Heart right ventricle (tissue), 16 donors: ENCODE measurements at regions not wholly inside any gene's neighbourhood (a gene's known extent, or its start where the extent isn't known, plus 50 kb on each side); places are given as distances from the start of the nearest gene placed in this dataset.

Experiments
- ATAC-seq, 8 donors: fragments of 200-7000 bp; cut with Tn5 transposase; one replicate each; pipeline ENCODE4 v1.9.1; 2020; ENCODE audit warnings: mild to moderate bottlenecking in 8 of 8, moderate library complexity in 8 of 8, moderate number of reproducible peaks in 1 of 8
- DNase-seq, 2 donors: peaks; one replicate each; pipeline ENCODE4 v3.0.0-alpha.2; 2020
- H3K27ac ChIP-seq, 10 donors: fragments of 200-600 bp; sonication (generic) in 2 of 10; one replicate each; pipeline versions ENCODE4 v1.5.0 to v1.8.0; 2020 to 2022; ENCODE audit warnings: mild to moderate bottlenecking in 3 of 10
- H3K27me3 ChIP-seq, 7 donors: fragments of 200-600 bp; one replicate each; pipeline ENCODE4 v1.8.0; 2021 to 2022; ENCODE audit warnings: mild to moderate bottlenecking in 2 of 7
- H3K36me3 ChIP-seq, 9 donors: fragments of 200-600 bp; sonication (generic) in 1 of 9; one replicate each; pipeline versions ENCODE4 v1.5.0 to v1.8.0; 2020 to 2022; ENCODE audit warnings: mild to moderate bottlenecking in 2 of 9
- H3K4me1 ChIP-seq, 9 donors: fragments of 200-600 bp; sonication (generic) in 1 of 9; one replicate each; pipeline versions ENCODE4 v1.5.0 to v1.8.0; 2020 to 2022; ENCODE audit warnings: mild to moderate bottlenecking in 4 of 9
- H3K4me3 ChIP-seq, 10 donors: fragments of 200-600 bp; sonication (generic) in 2 of 10; one replicate each; pipeline versions ENCODE4 v1.5.0 to v1.8.0; 2020 to 2022; ENCODE audit warnings: mild to moderate bottlenecking in 7 of 10, moderate library complexity in 2 of 10
- H3K9me3 ChIP-seq, 11 donors: fragments of 200-600 bp in 10 of 11; sonication (generic) in 2 of 11; one replicate each; pipeline versions ENCODE4 v1.5.0 to v1.8.0; 2013 to 2022; ENCODE audit warnings: mild to moderate bottlenecking in 2 of 11, control low read depth in 1 of 11, moderate library complexity in 1 of 11
- CTCF ChIP-seq, 9 donors: fragments of 200-600 bp; sonication (generic) in 2 of 9; IDR thresholded peaks; one replicate each; pipeline versions ENCODE4 v1.5.0 to v1.8.0; 2021 to 2022; ENCODE audit warnings: antibody characterized with exemption in 9 of 9, mild to moderate bottlenecking in 5 of 9, moderate library complexity in 1 of 9
- WGBS, 2 donors: extraction: QIAGEN DNeasy Blood & Tissue Kit; methylation state at CpG; one replicate each; pipeline ENCODE4 v1.1.7; 2013; ENCODE audit warnings: inconsistent platforms in 1 of 2; 5-methylcytosine and 5-hydroxymethylcytosine counted together
- intact Hi-C, 10 donors: fragments of 100-400 bp; cut with DNase I; formaldehyde crosslinking; loops; one replicate each; pipeline versions ENCODE4 v1.11.1 to v1.14.2; 2022
- donor health status: Arrhythmogenic right ventricular cardiomyopathy.
- donor health status: ischemic (EF 13 %, LVEDD 7.1; RV severe dilation, severe dysfunction).
- donor health status: healthy with polysubstance abuse.
- donor health status: DM: no; HTN: yes; CAD: no.
- donor health status: DM: no; HTN: no; CAD: no.
- donor health status: ischemic (EF 25% LVEDD 6.9; RV normal size, moderate dysfunction).
- donor health status: ischemic (EF 25% LVEDD 5.7; RV mildly dilated, moderate dysfunction).
- donor health status: healthy.
- donor health status: DM: yes; HTN: yes; CAD: no.
- donor health status: Ischemic cardiomyopathy.
- donor health status: ischemic (EF 35%, LVEDD 5.7; RV mildly dilated, moderate dysfunction).
- donor health status: nonischemic (EF 11% LVEDD 7.7; RV severe dilation, severe dysfunction).
- donor health status: DM: yes; HTN: yes; CAD: no.
- donor health status: PGD.
- donor health status: ischemic (EF 29% LVEDD 5.4; RV normal size, mild dysfunction).
- donor health status: nonischemic (EF 23%, LVEDD 6.1; RV moderate dilation, normal function).

- Histone ChIP-seq H3K4me3 (no peak overlapping the region), H3K27me3 (no peaks in the 10 kb centered on the region), H3K27ac (no peak overlapping the region), H3K36me3 (no peaks in the 10 kb centered on the region), H3K4me1 (no peaks in the 10 kb centered on the region), H3K9me3 (peaks cover 0 to 5% (median 0%) of the 10 kb centered on the region in 11 donors)
- no peak for TF ChIP-seq CTCF (IDR thresholded peaks at IDR 0.05)
- WGBS, 2 donors = 69 to 73% methylated on average over 2 of the region's 2 CpGs
- no peak for DNase-seq
- ATAC-seq = no peak
- intact Hi-C loops = no loop called here
Measured at GRCh38 chr13:64066711-64067110, 2651.1 kb upstream of the PCDH20 start.

DNA sequence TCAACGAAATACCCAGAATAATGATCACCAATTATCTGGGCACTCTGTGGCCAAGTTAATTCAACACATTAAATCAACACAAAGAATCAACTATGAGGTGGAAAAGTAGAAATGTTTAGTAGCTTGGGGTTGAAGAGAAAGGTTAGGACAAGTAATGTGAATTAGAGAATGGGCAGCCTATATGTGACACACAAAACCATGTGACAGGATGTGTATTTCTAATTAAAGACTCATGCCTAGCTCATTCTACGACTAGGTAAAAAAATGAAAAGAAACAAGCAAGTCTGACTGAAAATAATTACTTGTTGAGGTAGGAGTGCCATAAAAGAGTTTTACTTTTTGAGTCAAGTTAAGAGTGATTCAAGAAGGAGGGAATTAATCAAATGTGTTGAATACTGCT, 2646.0 kb upstream of the PCDH20 start:
- Histone ChIP-seq H3K4me1 (no peaks in the 10 kb centered on the region), H3K27ac (no peak overlapping the region), H3K9me3 (peaks cover 0 to 6% (median 0%) of the 10 kb centered on the region in 11 donors), H3K4me3 (no peak overlapping the region), H3K27me3 (no peaks in the 10 kb centered on the region), H3K36me3 (no peaks in the 10 kb centered on the region)
- ATAC-seq (no peak), DNase-seq (no peak)
- 64 to 67% methylated on average over 2 of the region's 2 CpGs for WGBS, 2 donors
- TF ChIP-seq CTCF (IDR thresholded peaks at IDR 0.05) = no peak
- intact Hi-C loops = no loop called here

DNA sequence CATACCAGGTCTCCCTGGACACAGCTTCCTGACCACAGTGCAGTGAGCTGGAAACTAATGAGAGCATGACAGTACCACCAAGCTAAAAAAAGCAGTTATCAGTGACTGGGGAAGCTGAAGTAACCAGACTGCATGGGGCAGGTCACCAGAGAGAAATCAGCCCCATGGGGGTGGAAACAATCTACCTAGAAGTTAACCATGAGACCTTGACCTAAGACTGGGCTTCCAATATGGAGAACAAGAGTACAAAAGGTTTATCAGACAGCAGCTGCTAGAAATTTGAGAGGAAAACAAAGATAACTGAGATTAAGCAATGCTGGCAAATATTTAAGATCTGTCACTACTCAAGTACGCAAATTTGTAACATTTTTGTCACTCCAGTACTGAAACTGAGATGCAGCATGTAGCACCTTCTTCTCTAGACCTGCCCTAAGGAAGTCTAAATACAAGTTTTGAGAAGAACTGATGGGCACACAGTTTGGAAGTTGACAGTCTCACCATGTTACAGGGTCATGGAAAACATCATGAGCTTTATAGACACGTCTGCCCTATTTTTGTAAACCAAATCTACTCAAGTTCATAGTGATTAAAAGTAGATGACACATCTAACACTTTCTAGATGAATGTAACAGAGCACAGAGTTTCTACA, 2641.8 kb upstream of the PCDH20 start:
- no peak for DNase-seq
- TF ChIP-seq CTCF (IDR thresholded peaks at IDR 0.05) = no peak
- 59 to 62% methylated on average over 2 of the region's 2 CpGs for WGBS, 2 donors
- intact Hi-C loops = no loop called here
- H3K9me3 ChIP-seq = peaks cover 0 to 17% (median 0%) of the 10 kb centered on the region in 11 donors
- H3K36me3 ChIP-seq = no peaks in the 10 kb centered on the region
- ATAC-seq = no peak
- H3K27me3 ChIP-seq = no peaks in the 10 kb centered on the region
- no peaks in the 10 kb centered on the region for H3K4me1 ChIP-seq
- H3K4me3 ChIP-seq = no peak overlapping the region
- no peak overlapping the region for H3K27ac ChIP-seq

- no peak overlapping the region for H3K4me3 ChIP-seq
- 28 to 54% methylated on average over 1 of the region's 1 CpG for WGBS, 2 donors
- peaks cover 0 to 25% (median 4%) of the 10 kb centered on the region in 11 donors for H3K9me3 ChIP-seq
- no peaks in the 10 kb centered on the region for H3K36me3 ChIP-seq
- no peak for TF ChIP-seq CTCF (IDR thresholded peaks at IDR 0.05)
- no peak overlapping the region for H3K27ac ChIP-seq
- DNase-seq (no peak), ATAC-seq (no peak)
- H3K4me1 ChIP-seq = no peaks in the 10 kb centered on the region
- H3K27me3 ChIP-seq = no peaks in the 10 kb centered on the region
- intact Hi-C loops = no loop called here
Measured at GRCh38 chr13:64054321-64054720, 2638.7 kb upstream of the PCDH20 start.
